ENCODE measurements at regions not wholly inside any gene's neighbourhood (a gene's known extent, or its start where the extent isn't known, plus 50 kb on each side); places are given as distances from the start of the nearest gene placed in this dataset.

DNA sequence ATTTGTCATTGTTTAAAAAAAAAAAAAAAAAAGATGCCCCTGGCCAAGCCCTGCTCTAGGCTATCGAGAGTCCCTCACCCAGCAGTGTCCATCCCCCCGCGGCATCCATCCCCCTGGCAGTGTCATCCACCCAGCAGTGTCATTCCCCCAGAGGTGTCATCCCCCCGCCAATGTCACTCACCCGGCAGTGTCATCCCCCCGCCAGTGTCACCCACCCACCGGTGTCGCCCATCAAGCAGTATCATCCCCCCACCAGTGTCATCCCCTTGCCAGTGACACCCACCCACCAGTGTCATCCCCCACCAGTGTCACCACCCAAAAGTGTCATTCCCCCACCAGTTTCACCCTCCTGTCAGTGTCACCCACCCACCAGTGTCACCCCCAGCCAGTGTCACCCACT is 99.3 kb upstream of the PRR20G start:
- TF ChIP-seq, protein P1, sequence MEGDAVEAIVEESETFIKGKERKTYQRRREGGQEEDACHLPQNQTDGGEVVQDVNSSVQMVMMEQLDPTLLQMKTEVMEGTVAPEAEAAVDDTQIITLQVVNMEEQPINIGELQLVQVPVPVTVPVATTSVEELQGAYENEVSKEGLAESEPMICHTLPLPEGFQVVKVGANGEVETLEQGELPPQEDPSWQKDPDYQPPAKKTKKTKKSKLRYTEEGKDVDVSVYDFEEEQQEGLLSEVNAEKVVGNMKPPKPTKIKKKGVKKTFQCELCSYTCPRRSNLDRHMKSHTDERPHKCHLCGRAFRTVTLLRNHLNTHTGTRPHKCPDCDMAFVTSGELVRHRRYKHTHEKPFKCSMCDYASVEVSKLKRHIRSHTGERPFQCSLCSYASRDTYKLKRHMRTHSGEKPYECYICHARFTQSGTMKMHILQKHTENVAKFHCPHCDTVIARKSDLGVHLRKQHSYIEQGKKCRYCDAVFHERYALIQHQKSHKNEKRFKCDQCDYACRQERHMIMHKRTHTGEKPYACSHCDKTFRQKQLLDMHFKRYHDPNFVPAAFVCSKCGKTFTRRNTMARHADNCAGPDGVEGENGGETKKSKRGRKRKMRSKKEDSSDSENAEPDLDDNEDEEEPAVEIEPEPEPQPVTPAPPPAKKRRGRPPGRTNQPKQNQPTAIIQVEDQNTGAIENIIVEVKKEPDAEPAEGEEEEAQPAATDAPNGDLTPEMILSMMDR (IDR thresholded peaks at IDR 0.05), result no peak
- TF ChIP-seq POLR2A (IDR thresholded peaks at IDR 0.05) (no peak), POLR2AphosphoS5 (IDR thresholded peaks at IDR 0.05) (no peak), EP300 (IDR thresholded peaks at IDR 0.05; ENCODE audit: low read depth) (no peak)
